ENCODE measurements at regions not wholly inside any gene's neighbourhood (a gene's known extent, or its start where the extent isn't known, plus 50 kb on each side); places are given as distances from the start of the nearest gene placed in this dataset.
A peak's percentile ranks its signal among the peaks of the same experiment; 100 is the strongest.
"Not testable (repeated sequence)": the region's sequence is repeated elsewhere in the genome, so short reads cannot be mapped to it uniquely, and the experiment has no call there.

- DNase-seq (ENCODE audit: low read depth) = peak; percentile 49
Measured at GRCh38 chr5:62223312-62223670, 82.7 kb upstream of the KIF2A start.

- not testable (repeated sequence) for DNase-seq (ENCODE audit: low read depth)
Measured at GRCh38 chr5:62224987-62225601, 80.9 kb upstream of the KIF2A start.

GRCh38 chr5:62230876-62231388 lies 75.1 kb upstream of the KIF2A start:
- DNase-seq (ENCODE audit: low read depth) = not testable (repeated sequence)

GRCh38 chr5:62231576-62231975 lies 74.4 kb upstream of the KIF2A start:
- no peak for DNase-seq (ENCODE audit: low read depth)

- DNase-seq (ENCODE audit: low read depth) = not testable (repeated sequence)
Measured at GRCh38 chr5:62232218-62232617, 73.8 kb upstream of the KIF2A start.

GRCh38 chr5:62233083-62234046 lies 72.6 kb upstream of the KIF2A start:
- not testable (repeated sequence) for DNase-seq (ENCODE audit: low read depth)

GRCh38 chr5:62236593-62236992 lies 69.4 kb upstream of the KIF2A start:
- not testable (repeated sequence) for DNase-seq (ENCODE audit: low read depth)

GRCh38 chr5:62237944-62238343 lies 68.1 kb upstream of the KIF2A start:
- not testable (repeated sequence) for DNase-seq (ENCODE audit: low read depth)

- not testable (repeated sequence) for DNase-seq (ENCODE audit: low read depth)
Measured at GRCh38 chr5:62238584-62238983, 67.4 kb upstream of the KIF2A start.

- DNase-seq (ENCODE audit: low read depth) = not testable (repeated sequence)
Measured at GRCh38 chr5:62240494-62240893, 65.5 kb upstream of the KIF2A start.

- not testable (repeated sequence) for DNase-seq (ENCODE audit: low read depth)
Measured at GRCh38 chr5:62242000-62242399, 64.0 kb upstream of the KIF2A start.

GRCh38 chr5:62243046-62243445 lies 63.0 kb upstream of the KIF2A start:
- DNase-seq (ENCODE audit: low read depth) = not testable (repeated sequence)

- DNase-seq (ENCODE audit: low read depth) = not testable (repeated sequence)
Measured at GRCh38 chr5:62248192-62248591, 57.8 kb upstream of the KIF2A start.

- not testable (repeated sequence) for DNase-seq (ENCODE audit: low read depth)
Measured at GRCh38 chr5:62250085-62250484, 55.9 kb upstream of the KIF2A start.

- DNase-seq (ENCODE audit: low read depth) = not testable (repeated sequence)
Measured at GRCh38 chr5:62250919-62251318, 55.1 kb upstream of the KIF2A start.

- DNase-seq (ENCODE audit: low read depth) = not testable (repeated sequence)
Measured at GRCh38 chr5:62252519-62252918, 53.5 kb upstream of the KIF2A start.

- DNase-seq (ENCODE audit: low read depth) = not testable (repeated sequence)
Measured at GRCh38 chr5:62255551-62255950, 50.5 kb upstream of the KIF2A start.

- no peak for DNase-seq (ENCODE audit: low read depth)
Measured at GRCh38 chr5:62256161-62257019, 49.6 kb upstream of the KIF2A start.

Data from stimulated activated CD8-positive, alpha-beta memory T cell treated with anti-CD3 and anti-CD28 coated beads, Interleukin-12 subunit alpha, Interleukin-12 subunit beta, amount 100 ng/mL, for 4 hours (primary cell).